GM18858 (cell line): ENCODE measurements at regions not wholly inside any gene's neighbourhood (a gene's known extent, or its start where the extent isn't known, plus 50 kb on each side); places are given as distances from the start of the nearest gene placed in this dataset.
"Not testable (repeated sequence)": the region's sequence is repeated elsewhere in the genome, so short reads cannot be mapped to it uniquely, and the experiment has no call there.

ENCODE experiments used
- ATAC-seq: cut with Tn5 transposase; IDR thresholded peaks from one replicate; pipeline ENCODE4 v1.9.1; 2021; ENCODE audit not compliant: unreplicated experiment

GRCh38 chr10:125554753-125555152, 128.2 kb downstream of the TEX36 start:
- ATAC-seq: no peak

- ATAC-seq: no peak
Measured at GRCh38 chr10:125554016-125554703, 128.8 kb downstream of the TEX36 start.

GRCh38 chr10:125553091-125553490, 129.9 kb downstream of the TEX36 start:
- no peak for ATAC-seq

- no peak for ATAC-seq
Measured at GRCh38 chr10:125551247-125551646, 131.7 kb downstream of the TEX36 start.

- no peak for ATAC-seq
Measured at GRCh38 chr10:125550362-125550761, 132.6 kb downstream of the TEX36 start.

- no peak for ATAC-seq
Measured at GRCh38 chr10:125549653-125550052, 133.3 kb downstream of the TEX36 start.

- ATAC-seq: no peak
Measured at GRCh38 chr10:125548878-125549277, 134.1 kb downstream of the TEX36 start.

GRCh38 chr10:125548356-125548755, 134.6 kb downstream of the TEX36 start:
- no peak for ATAC-seq

- ATAC-seq: no peak
Measured at GRCh38 chr10:125547010-125547650, 135.8 kb downstream of the TEX36 start.

GRCh38 chr10:125543796-125544195, 139.2 kb downstream of the TEX36 start:
- no peak for ATAC-seq

GRCh38 chr10:125538947-125539731, 143.8 kb downstream of the TEX36 start:
- ATAC-seq: no peak

GRCh38 chr10:125536236-125536635, 146.7 kb downstream of the TEX36 start:
- no peak for ATAC-seq

GRCh38 chr10:125535559-125535958, 147.4 kb downstream of the TEX36 start:
- ATAC-seq: no peak

- ATAC-seq: no peak
Measured at GRCh38 chr10:125534515-125534914, 148.4 kb downstream of the TEX36 start.

GRCh38 chr10:125533866-125534265, 149.1 kb downstream of the TEX36 start:
- no peak for ATAC-seq

GRCh38 chr10:125531465-125531864, 151.5 kb downstream of the TEX36 start:
- ATAC-seq: no peak

GRCh38 chr10:125523347-125523746, 159.6 kb downstream of the TEX36 start:
- ATAC-seq: no peak

GRCh38 chr10:125521721-125522680, 161.0 kb downstream of the TEX36 start:
- no peak for ATAC-seq

GRCh38 chr10:125520968-125521367, 162.0 kb downstream of the TEX36 start:
- ATAC-seq: no peak

- not testable (repeated sequence) for ATAC-seq
Measured at GRCh38 chr10:125518397-125518796, 164.6 kb downstream of the TEX36 start.

- no peak for ATAC-seq
Measured at GRCh38 chr10:125515571-125515970, 167.4 kb downstream of the TEX36 start.
